Ishikawa (cell line): ENCODE measurements at regions not wholly inside any gene's neighbourhood (a gene's known extent, or its start where the extent isn't known, plus 50 kb on each side); places are given as distances from the start of the nearest gene placed in this dataset.

ENCODE experiments used
- CEBPB ChIP-seq: IDR thresholded peaks from 2 replicates; pipeline ENCODE4 v1.6.1; 2012
- CREB1 ChIP-seq: IDR thresholded peaks from 2 replicates; pipeline ENCODE4 v1.6.1; 2012; ENCODE audit warnings: low read depth
- EGR1 ChIP-seq: IDR thresholded peaks from 2 replicates; pipeline ENCODE4 v1.6.1; 2012
- EP300 ChIP-seq: IDR thresholded peaks from 2 replicates; pipeline ENCODE4 v1.6.1; 2012; ENCODE audit warnings: borderline replicate concordance
- FOXM1 ChIP-seq: IDR thresholded peaks from 2 replicates; pipeline ENCODE4 v1.6.1; 2012; ENCODE audit warnings: low read depth, borderline replicate concordance
- NFIC ChIP-seq: IDR thresholded peaks from 2 replicates; pipeline ENCODE4 v1.6.1; 2012
- RAD21 ChIP-seq: IDR thresholded peaks from 2 replicates; pipeline ENCODE4 v1.6.1; 2012; ENCODE audit warnings: low read depth
- TAF1 ChIP-seq: IDR thresholded peaks from 2 replicates; pipeline ENCODE4 v1.6.1; 2012; ENCODE audit warnings: low read depth, mild to moderate bottlenecking
- TCF12 ChIP-seq: IDR thresholded peaks from 2 replicates; pipeline ENCODE4 v1.6.1; 2012; ENCODE audit warnings: low read depth
- TEAD4 ChIP-seq: IDR thresholded peaks from 2 replicates; pipeline ENCODE4 v1.6.1; 2012
- YY1 ChIP-seq: IDR thresholded peaks from 2 replicates; pipeline ENCODE4 v1.6.1; 2012; ENCODE audit warnings: low read depth
- ZBTB7A ChIP-seq: IDR thresholded peaks from 2 replicates; pipeline ENCODE4 v1.6.1; 2012; ENCODE audit warnings: low read depth
- TF ChIP-seq, protein P1 (sequence below): IDR thresholded peaks from 2 replicates; pipeline ENCODE4 v1.6.1; 2012; ENCODE audit warnings: low read depth, mild to moderate bottlenecking
- TF ChIP-seq, protein P2 (sequence below): IDR thresholded peaks from 2 replicates; pipeline ENCODE4 v1.6.1; 2012
- TF ChIP-seq, protein P3 (sequence below): IDR thresholded peaks from 2 replicates; pipeline ENCODE4 v1.6.1; 2012

DNA sequence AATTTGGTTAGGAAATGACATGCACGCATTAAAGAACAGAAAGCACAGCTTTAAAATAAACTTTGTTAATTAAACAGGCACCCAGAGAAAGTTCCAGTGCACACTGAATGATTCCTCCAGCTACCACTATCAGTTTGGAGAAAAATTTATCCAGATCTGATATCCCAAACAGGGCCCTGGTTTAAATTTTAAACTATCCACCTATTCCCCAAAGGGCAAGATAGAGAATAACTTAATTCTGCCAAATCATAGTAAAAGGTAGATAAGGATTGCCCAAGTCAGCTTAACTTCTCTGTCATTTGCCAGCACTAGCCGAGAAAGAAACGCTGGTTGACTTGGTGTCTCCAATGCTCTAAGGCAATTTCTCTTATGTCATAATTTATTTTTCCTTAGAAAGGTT, 321.9 kb upstream of the PKDCC start:
- TF ChIP-seq RAD21 (no peak), EP300 (no peak), TAF1 (no peak), FOXM1 (no peak), EGR1 (no peak), YY1 (no peak)

DNA sequence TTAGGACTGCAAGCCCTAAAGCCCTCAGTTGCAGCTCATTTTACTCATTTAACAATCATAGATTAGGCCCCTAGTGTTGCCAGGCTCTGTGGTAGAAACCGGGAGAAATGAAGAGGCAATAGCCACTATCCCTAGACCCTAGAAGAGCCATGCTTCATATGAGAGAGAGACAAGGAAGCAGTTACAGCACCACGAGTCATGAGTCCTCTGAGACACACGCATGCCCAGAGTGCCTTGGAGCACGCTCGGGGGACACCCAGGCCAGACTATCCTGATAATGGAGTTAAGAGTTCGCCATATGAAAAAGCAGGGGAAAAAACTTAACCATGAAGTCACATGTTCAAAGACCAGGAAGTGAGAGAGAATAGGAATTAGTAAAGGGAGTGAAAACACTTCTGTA, 321.5 kb upstream of the PKDCC start:
- TF ChIP-seq CEBPB (no peak), EGR1 (no peak), ZBTB7A (no peak), TAF1 (no peak), FOXM1 (no peak), YY1 (no peak), TEAD4 (no peak), RAD21 (no peak), EP300 (no peak), CREB1 (no peak), NFIC (no peak), TCF12 (no peak)
- TF ChIP-seq, protein P1, sequence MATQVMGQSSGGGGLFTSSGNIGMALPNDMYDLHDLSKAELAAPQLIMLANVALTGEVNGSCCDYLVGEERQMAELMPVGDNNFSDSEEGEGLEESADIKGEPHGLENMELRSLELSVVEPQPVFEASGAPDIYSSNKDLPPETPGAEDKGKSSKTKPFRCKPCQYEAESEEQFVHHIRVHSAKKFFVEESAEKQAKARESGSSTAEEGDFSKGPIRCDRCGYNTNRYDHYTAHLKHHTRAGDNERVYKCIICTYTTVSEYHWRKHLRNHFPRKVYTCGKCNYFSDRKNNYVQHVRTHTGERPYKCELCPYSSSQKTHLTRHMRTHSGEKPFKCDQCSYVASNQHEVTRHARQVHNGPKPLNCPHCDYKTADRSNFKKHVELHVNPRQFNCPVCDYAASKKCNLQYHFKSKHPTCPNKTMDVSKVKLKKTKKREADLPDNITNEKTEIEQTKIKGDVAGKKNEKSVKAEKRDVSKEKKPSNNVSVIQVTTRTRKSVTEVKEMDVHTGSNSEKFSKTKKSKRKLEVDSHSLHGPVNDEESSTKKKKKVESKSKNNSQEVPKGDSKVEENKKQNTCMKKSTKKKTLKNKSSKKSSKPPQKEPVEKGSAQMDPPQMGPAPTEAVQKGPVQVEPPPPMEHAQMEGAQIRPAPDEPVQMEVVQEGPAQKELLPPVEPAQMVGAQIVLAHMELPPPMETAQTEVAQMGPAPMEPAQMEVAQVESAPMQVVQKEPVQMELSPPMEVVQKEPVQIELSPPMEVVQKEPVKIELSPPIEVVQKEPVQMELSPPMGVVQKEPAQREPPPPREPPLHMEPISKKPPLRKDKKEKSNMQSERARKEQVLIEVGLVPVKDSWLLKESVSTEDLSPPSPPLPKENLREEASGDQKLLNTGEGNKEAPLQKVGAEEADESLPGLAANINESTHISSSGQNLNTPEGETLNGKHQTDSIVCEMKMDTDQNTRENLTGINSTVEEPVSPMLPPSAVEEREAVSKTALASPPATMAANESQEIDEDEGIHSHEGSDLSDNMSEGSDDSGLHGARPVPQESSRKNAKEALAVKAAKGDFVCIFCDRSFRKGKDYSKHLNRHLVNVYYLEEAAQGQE = no peak
- TF ChIP-seq, protein P2, sequence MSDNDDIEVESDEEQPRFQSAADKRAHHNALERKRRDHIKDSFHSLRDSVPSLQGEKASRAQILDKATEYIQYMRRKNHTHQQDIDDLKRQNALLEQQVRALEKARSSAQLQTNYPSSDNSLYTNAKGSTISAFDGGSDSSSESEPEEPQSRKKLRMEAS = no peak
- TF ChIP-seq, protein P3, sequence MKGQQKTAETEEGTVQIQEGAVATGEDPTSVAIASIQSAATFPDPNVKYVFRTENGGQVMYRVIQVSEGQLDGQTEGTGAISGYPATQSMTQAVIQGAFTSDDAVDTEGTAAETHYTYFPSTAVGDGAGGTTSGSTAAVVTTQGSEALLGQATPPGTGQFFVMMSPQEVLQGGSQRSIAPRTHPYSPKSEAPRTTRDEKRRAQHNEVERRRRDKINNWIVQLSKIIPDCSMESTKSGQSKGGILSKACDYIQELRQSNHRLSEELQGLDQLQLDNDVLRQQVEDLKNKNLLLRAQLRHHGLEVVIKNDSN = no peak

DNA sequence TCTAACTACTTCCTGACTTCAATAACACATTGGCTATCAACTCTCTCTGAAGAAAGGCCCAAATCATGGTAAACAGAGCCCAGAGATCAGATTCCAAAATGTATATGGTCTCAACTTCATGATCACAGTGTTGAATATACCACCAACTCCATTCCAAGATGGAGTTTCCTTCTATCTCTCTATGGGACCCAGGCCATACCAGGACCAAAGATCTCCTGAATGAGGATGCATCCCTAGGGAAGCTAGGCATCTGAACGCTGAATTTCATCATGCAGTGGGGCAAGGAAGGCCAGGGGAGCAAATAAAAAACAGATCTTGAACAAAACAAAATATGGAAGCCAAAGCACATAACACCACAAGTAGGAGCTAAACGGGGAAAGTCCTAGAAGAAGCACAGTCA, 320.7 kb upstream of the PKDCC start:
- TF ChIP-seq, protein P1 = no peak

DNA sequence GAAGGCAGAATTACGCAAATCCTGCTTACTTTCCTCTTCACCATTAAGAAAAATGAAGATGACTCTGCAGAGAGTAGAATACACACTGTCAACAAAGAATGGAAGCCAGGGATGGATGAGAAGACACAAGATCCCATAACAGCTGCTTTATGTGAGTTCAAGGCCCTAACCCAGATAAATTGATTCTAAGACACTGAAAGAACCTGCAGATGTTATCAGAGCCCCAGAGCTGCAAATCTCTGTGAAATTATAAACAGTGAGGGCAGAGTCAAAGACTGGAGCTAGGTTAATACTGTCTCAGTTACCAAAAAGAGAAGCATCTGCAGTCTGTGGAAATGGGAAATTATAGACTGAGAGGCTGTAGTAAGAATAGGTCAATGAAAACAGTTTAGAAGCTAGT, 320.1 kb upstream of the PKDCC start:
- TF ChIP-seq, protein P2 = no peak
- TF ChIP-seq FOXM1 = no peak
- TF ChIP-seq CEBPB = no peak

DNA sequence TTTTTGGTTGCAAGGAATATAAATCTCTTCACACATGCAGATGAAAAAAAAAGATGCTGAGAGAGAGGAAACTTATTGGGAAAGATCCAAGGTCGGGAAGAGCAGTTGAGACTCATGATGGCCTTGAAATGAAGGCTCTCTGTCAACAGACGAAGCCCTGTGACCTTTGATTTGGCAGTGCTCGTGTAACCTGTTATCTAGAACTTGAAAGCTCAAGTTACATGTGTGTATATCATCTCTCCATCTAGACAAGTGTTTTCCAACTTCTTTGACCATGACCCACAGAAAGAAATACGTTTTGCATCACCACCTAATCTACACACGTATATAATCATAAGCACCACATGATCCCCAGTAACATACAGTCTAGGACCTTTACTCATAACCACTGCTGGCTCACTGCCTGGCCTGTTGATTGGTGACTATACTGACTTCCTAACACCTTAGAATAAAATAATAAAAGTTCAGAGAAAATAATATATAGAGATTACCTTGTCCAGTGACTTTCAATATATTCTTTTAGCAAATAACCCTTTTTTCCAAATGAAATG, 319.0 kb upstream of the PKDCC start:
- TF ChIP-seq TCF12 (no peak), RAD21 (no peak), ZBTB7A (no peak), CEBPB (no peak), FOXM1 (no peak), NFIC (no peak), TAF1 (no peak), CREB1 (no peak), EP300 (no peak), YY1 (no peak), EGR1 (no peak), TEAD4 (no peak)
- TF ChIP-seq, protein P3 = no peak
- TF ChIP-seq, protein P2 = no peak
- TF ChIP-seq, protein P1 = no peak
